Neuronal stem cell (in vitro differentiated cells): ENCODE measurements at regions not wholly inside any gene's neighbourhood (a gene's known extent, or its start where the extent isn't known, plus 50 kb on each side); places are given as distances from the start of the nearest gene placed in this dataset.

Source experiments
- DNase-seq: peaks from one replicate; pipeline ENCODE4 v3.0.0-alpha.2; 2013; ENCODE audit warnings: low spot score
- H2AFZ ChIP-seq: one replicate; pipeline ENCODE4 v1.6.1; 2013; ENCODE audit warnings: mild to moderate bottlenecking, low read length, inconsistent platforms
- H2AK5ac ChIP-seq: 2 replicates; pipeline ENCODE4 v1.6.1; 2013; ENCODE audit warnings: low read depth, mild to moderate bottlenecking, inconsistent platforms, low read length, moderate library complexity, mixed read lengths
- H2BK120ac ChIP-seq: 2 replicates; pipeline ENCODE4 v1.6.1; 2013; ENCODE audit warnings: low read depth, mild to moderate bottlenecking, inconsistent platforms, low read length, moderate library complexity, mixed read lengths
- H2BK12ac ChIP-seq: one replicate; pipeline ENCODE4 v1.6.1; 2013; ENCODE audit warnings: low read length, inconsistent platforms
- H2BK15ac ChIP-seq: 2 replicates; pipeline ENCODE4 v1.6.1; 2013; ENCODE audit warnings: mild to moderate bottlenecking, low read length, inconsistent platforms, mixed read lengths
- H2BK5ac ChIP-seq: one replicate; pipeline ENCODE4 v1.6.1; 2013; ENCODE audit warnings: inconsistent platforms, mild to moderate bottlenecking, low read length, moderate library complexity
- H3K14ac ChIP-seq: one replicate; pipeline ENCODE4 v1.6.1; 2013; ENCODE audit warnings: low read length, inconsistent platforms
- H3K18ac ChIP-seq: 2 replicates; pipeline ENCODE4 v1.6.1; 2013; ENCODE audit warnings: low read length, inconsistent platforms
- H3K23ac ChIP-seq: 2 replicates; pipeline ENCODE4 v1.6.1; 2013; ENCODE audit warnings: low read depth, mild to moderate bottlenecking, mixed read lengths, low read length, inconsistent platforms; ENCODE audit not compliant: poor library complexity
- H3K27ac ChIP-seq: replicated peaks from 3 replicates; pipeline ENCODE4 v1.5.1; 2013; ENCODE audit warnings: low read length, inconsistent platforms
- H3K27me3 ChIP-seq, 3 experiments: 2 replicates each; pipeline ENCODE4 v1.6.1; 2013; ENCODE audit warnings: low read length in 3 of 3, mild to moderate bottlenecking in 2 of 3, inconsistent platforms in 1 of 3, low read depth in 1 of 3, mixed read lengths in 1 of 3, moderate library complexity in 1 of 3; ENCODE audit not compliant: control insufficient read depth in 3 of 3, insufficient read depth in 3 of 3
- H3K36me3 ChIP-seq, 2 donors: replicated peaks in 1 of 2; 2 replicates each; pipeline ENCODE4 v1.6.1; 2013; ENCODE audit warnings: low read length in 2 of 2; ENCODE audit not compliant: control insufficient read depth in 2 of 2, insufficient read depth in 2 of 2
- H3K4ac ChIP-seq: 2 replicates; pipeline ENCODE4 v1.6.1; 2013; ENCODE audit warnings: inconsistent platforms, mild to moderate bottlenecking, low read length, moderate library complexity
- H3K4me1 ChIP-seq, 2 donors: 1 replicate in 1 of 2; 2 replicates in 1 of 2; pipeline ENCODE4 v1.6.1; 2013; ENCODE audit warnings: low read length in 2 of 2, low read depth in 1 of 2; ENCODE audit not compliant: control insufficient read depth in 2 of 2, insufficient read depth in 1 of 2
- H3K4me2 ChIP-seq: one replicate; pipeline ENCODE4 v1.6.1; 2013; ENCODE audit warnings: mild to moderate bottlenecking, low read length, inconsistent platforms; ENCODE audit not compliant: insufficient read depth, poor library complexity, severe bottlenecking
- H3K4me3 ChIP-seq, 2 donors: 2 replicates each; pipeline ENCODE4 v1.5.1; 2013; ENCODE audit warnings: low read length in 2 of 2, mild to moderate bottlenecking in 2 of 2, inconsistent platforms in 1 of 2, moderate library complexity in 1 of 2
- H3K79me1 ChIP-seq: one replicate; pipeline ENCODE4 v1.6.1; 2013; ENCODE audit warnings: low read depth, mild to moderate bottlenecking, inconsistent platforms, low read length, moderate library complexity
- H3K9ac ChIP-seq: one replicate; pipeline ENCODE4 v1.6.1; 2013; ENCODE audit warnings: mild to moderate bottlenecking, low read depth, low read length, inconsistent platforms; ENCODE audit not compliant: poor library complexity
- H3K9me3 ChIP-seq, 2 donors: replicated peaks in 1 of 2; 2 replicates each; pipeline versions ENCODE3 to v1.6.1; 2013; ENCODE audit warnings: low read length in 2 of 2, mild to moderate bottlenecking in 2 of 2, inconsistent platforms in 1 of 2, low read depth in 1 of 2, mixed read lengths in 1 of 2, moderate library complexity in 1 of 2; ENCODE audit not compliant: control insufficient read depth in 2 of 2, insufficient read depth in 1 of 2
- H4K8ac ChIP-seq: one replicate; pipeline ENCODE4 v1.6.1; 2013; ENCODE audit warnings: low read depth, mild to moderate bottlenecking, inconsistent platforms, low read length, moderate library complexity
- H4K91ac ChIP-seq: one replicate; pipeline ENCODE4 v1.6.1; 2013; ENCODE audit warnings: low read length, low read depth, mild to moderate bottlenecking, inconsistent platforms; ENCODE audit not compliant: poor library complexity
- WGBS, 2 donors: extraction: QIAGEN DNeasy Blood & Tissue Kit; methylation state at CpG; one replicate each; pipeline ENCODE4 v1.1.7; 2013; ENCODE audit warnings: missing lambda C conversion rate in 2 of 2, mixed read lengths in 1 of 2; ENCODE audit not compliant: insufficient read length in 2 of 2, insufficient replicate concordance in 1 of 2; ENCODE audit errors: extremely low coverage in 2 of 2; 5-methylcytosine and 5-hydroxymethylcytosine counted together

GRCh38 chr5:77561965-77562364, 69.8 kb upstream of the WDR41 start:
- Histone ChIP-seq H3K23ac (no peak overlapping the region), H3K14ac (no peak overlapping the region), H3K9me3 (no peaks in the 10 kb centered on the region), H2BK15ac (no peak overlapping the region), H3K4me3 (no peak overlapping the region), H3K4ac (no peak overlapping the region), H3K9ac (no peak overlapping the region), H3K4me1 (no peaks in the 10 kb centered on the region), H3K27ac (no peak overlapping the region), H2BK5ac (no peak overlapping the region), H3K18ac (no peak overlapping the region), H2BK120ac (no peak overlapping the region), H3K27me3 (peaks cover 0 to 61% (median 0%) of the 10 kb centered on the region in 3 experiments), H3K36me3 (no peaks in the 10 kb centered on the region), H2AFZ (no peak overlapping the region), H4K91ac (no peak overlapping the region), H3K79me1 (no peaks in the 10 kb centered on the region), H3K4me2 (no peak overlapping the region), H2AK5ac (no peak overlapping the region), H4K8ac (no peak overlapping the region), H2BK12ac (no peak overlapping the region)
- no peak for DNase-seq
- WGBS, 2 donors = no CpG with 5 or more reads among the region's 3 CpGs

DNA sequence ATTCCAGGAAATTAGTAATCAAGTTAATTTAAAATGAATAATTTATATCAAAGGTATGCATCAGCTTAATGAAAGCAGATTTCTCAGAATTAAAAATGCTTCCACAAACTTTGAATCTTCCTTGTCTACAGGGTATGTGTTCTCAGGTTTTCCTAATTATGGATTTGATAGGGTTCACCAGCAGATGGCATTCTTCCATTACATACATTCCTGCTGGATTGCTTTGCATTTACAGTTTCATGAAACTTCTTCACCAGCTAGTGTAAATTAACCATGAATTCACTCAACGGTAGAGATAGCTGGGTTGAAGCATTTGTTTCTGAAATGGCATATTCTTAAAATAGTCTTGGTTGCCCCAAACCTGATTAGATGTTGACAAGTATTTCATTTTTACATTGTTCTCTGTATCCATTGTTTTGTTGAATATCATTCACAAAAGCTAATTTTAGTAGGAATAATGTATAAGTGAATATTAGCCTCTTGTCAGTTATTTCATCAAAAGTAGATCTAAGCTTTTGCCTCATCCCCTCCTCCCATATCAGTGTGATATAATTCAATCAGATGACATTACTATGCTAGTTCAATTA, 68.7 kb upstream of the WDR41 start:
- DNase-seq = peak; percentile 24
- Histone ChIP-seq H2AFZ (no peak overlapping the region), H3K23ac (no peak overlapping the region), H2BK5ac (no peak overlapping the region), H3K27ac (no peak overlapping the region), H2BK15ac (no peak overlapping the region), H3K4ac (no peak overlapping the region), H2AK5ac (no peak overlapping the region), H3K9ac (no peak overlapping the region), H3K79me1 (no peaks in the 10 kb centered on the region), H4K8ac (no peak overlapping the region), H2BK120ac (no peak overlapping the region), H3K9me3 (no peaks in the 10 kb centered on the region), H4K91ac (no peak overlapping the region), H3K4me2 (no peak overlapping the region), H3K14ac (no peak overlapping the region), H2BK12ac (no peak overlapping the region), H3K4me1 (no peaks in the 10 kb centered on the region), H3K18ac (no peak overlapping the region), H3K4me3 (no peak overlapping the region), H3K27me3 (peaks cover 0 to 70% (median 0%) of the 10 kb centered on the region in 3 experiments), H3K36me3 (no peaks in the 10 kb centered on the region)
- no CpG with 5 or more reads among the region's 1 CpG for WGBS, 2 donors

- WGBS, 2 donors = no CpG with 5 or more reads among the region's 5 CpGs
Measured at GRCh38 chr5:77558266-77558665, 66.2 kb upstream of the WDR41 start.

GRCh38 chr5:77550406-77550805, 58.3 kb upstream of the WDR41 start:
- Histone ChIP-seq H3K36me3 (no peaks in the 10 kb centered on the region), H2BK12ac (no peak overlapping the region), H3K4me3 (no peak overlapping the region), H3K79me1 (no peaks in the 10 kb centered on the region), H3K9me3 (no peaks in the 10 kb centered on the region), H3K27ac (no peak overlapping the region), H3K4ac (no peak overlapping the region), H2BK5ac (no peak overlapping the region), H4K91ac (no peak overlapping the region), H3K27me3 (peaks cover 0 to 10% (median 0%) of the 10 kb centered on the region in 3 experiments), H3K4me1 (no peaks in the 10 kb centered on the region), H3K9ac (no peak overlapping the region), H3K14ac (no peak overlapping the region), H3K4me2 (no peak overlapping the region), H4K8ac (no peak overlapping the region), H2AFZ (no peak overlapping the region), H3K23ac (no peak overlapping the region), H3K18ac (no peak overlapping the region), H2AK5ac (no peak overlapping the region), H2BK15ac (no peak overlapping the region), H2BK120ac (no peak overlapping the region)
- no CpG with 5 or more reads among the region's 1 CpG for WGBS, 2 donors
- no peak for DNase-seq

More at GRCh38 chr5:77558266-77558665, 66.2 kb upstream of the WDR41 start:
- H4K91ac ChIP-seq = no peak overlapping the region
- no peak overlapping the region for H3K9ac ChIP-seq
- H3K79me1 ChIP-seq = no peaks in the 10 kb centered on the region
- H2BK5ac ChIP-seq = no peak overlapping the region
- DNase-seq = no peak
- no peak overlapping the region for H3K14ac ChIP-seq
- H3K4me3 ChIP-seq = no peak overlapping the region
- no peak overlapping the region for H3K4ac ChIP-seq
- H2BK120ac ChIP-seq = no peak overlapping the region
- no peak overlapping the region for H3K23ac ChIP-seq
- H4K8ac ChIP-seq = no peak overlapping the region
- H2BK15ac ChIP-seq = no peak overlapping the region
- H3K18ac ChIP-seq = no peak overlapping the region
- H3K9me3 ChIP-seq = no peaks in the 10 kb centered on the region
- H2AK5ac ChIP-seq = no peak overlapping the region
- H2BK12ac ChIP-seq = no peak overlapping the region
- H3K4me2 ChIP-seq = no peak overlapping the region
- no peak overlapping the region for H2AFZ ChIP-seq
- H3K4me1 ChIP-seq = no peaks in the 10 kb centered on the region
- H3K27me3 ChIP-seq = peaks cover 0 to 52% (median 0%) of the 10 kb centered on the region in 3 experiments
- H3K36me3 ChIP-seq = no peaks in the 10 kb centered on the region
- H3K27ac ChIP-seq = no peak overlapping the region
